H9 (cell line): ENCODE measurements at regions not wholly inside any gene's neighbourhood (a gene's known extent, or its start where the extent isn't known, plus 50 kb on each side); places are given as distances from the start of the nearest gene placed in this dataset.
"Not testable (repeated sequence)": the region's sequence is repeated elsewhere in the genome, so short reads cannot be mapped to it uniquely, and the experiment has no call there.

Experiments used
- DNase-seq: peaks from one replicate; pipeline ENCODE4 v3.0.0-alpha.2; 2017
- H2AFZ ChIP-seq: one replicate; pipeline ENCODE4 v1.6.1; 2013; ENCODE audit warnings: mild to moderate bottlenecking, low read length, control low read depth, moderate library complexity
- H2AK5ac ChIP-seq: 2 replicates; pipeline ENCODE4 v1.6.1; 2013; ENCODE audit warnings: low read length, control low read depth, mixed read lengths; ENCODE audit not compliant: insufficient read length
- H2BK120ac ChIP-seq: one replicate; pipeline ENCODE4 v1.6.1; 2013; ENCODE audit warnings: low read depth, mild to moderate bottlenecking, low read length, control low read depth, inconsistent platforms; ENCODE audit not compliant: poor library complexity, severe bottlenecking
- H2BK12ac ChIP-seq: 2 replicates; pipeline ENCODE4 v1.6.1; 2013; ENCODE audit warnings: low read length, control low read depth, mixed read lengths, low read depth; ENCODE audit not compliant: insufficient read length
- H2BK15ac ChIP-seq: 2 replicates; pipeline ENCODE4 v1.6.1; 2013; ENCODE audit warnings: low read depth, low read length, control low read depth
- H2BK20ac ChIP-seq: one replicate; pipeline ENCODE4 v1.6.1; 2013; ENCODE audit warnings: low read depth, mild to moderate bottlenecking, low read length, control low read depth, inconsistent platforms; ENCODE audit not compliant: poor library complexity, severe bottlenecking
- H2BK5ac ChIP-seq: 2 replicates; pipeline ENCODE4 v1.6.1; 2013; ENCODE audit warnings: low read length, control low read depth, mixed read lengths; ENCODE audit not compliant: insufficient read length
- H3K14ac ChIP-seq: 2 replicates; pipeline ENCODE4 v1.6.1; 2013; ENCODE audit warnings: low read length, control low read depth; ENCODE audit not compliant: insufficient read depth
- H3K18ac ChIP-seq: 2 replicates; pipeline ENCODE4 v1.6.1; 2013; ENCODE audit warnings: low read depth, mild to moderate bottlenecking, mixed read lengths, low read length, control low read depth; ENCODE audit not compliant: insufficient read length
- H3K23ac ChIP-seq: 2 replicates; pipeline ENCODE4 v1.6.1; 2013; ENCODE audit warnings: low read length, control low read depth, mixed read lengths, low read depth; ENCODE audit not compliant: insufficient read length
- H3K23me2 ChIP-seq: 2 replicates; pipeline ENCODE4 v1.6.1; 2013; ENCODE audit warnings: low read depth, mild to moderate bottlenecking, mixed read lengths, low read length, control low read depth; ENCODE audit not compliant: insufficient read length, poor library complexity, severe bottlenecking
- H3K27ac ChIP-seq: 2 replicates; pipeline ENCODE4 v1.5.1; 2013; ENCODE audit warnings: low read length, control low read depth, mixed read lengths, low read depth; ENCODE audit not compliant: insufficient read length
- H3K27me3 ChIP-seq: 2 replicates; pipeline ENCODE4 v1.6.1; 2013; ENCODE audit warnings: low read length, control low read depth, inconsistent platforms; ENCODE audit not compliant: insufficient read depth
- H3K4ac ChIP-seq: 2 replicates; pipeline ENCODE4 v1.6.1; 2013; ENCODE audit warnings: low read depth, mild to moderate bottlenecking, control low read depth, inconsistent platforms, low read length, moderate library complexity
- H3K4me1 ChIP-seq: 2 replicates; pipeline ENCODE4 v1.6.1; 2013; ENCODE audit warnings: low read length, control low read depth, inconsistent platforms; ENCODE audit not compliant: insufficient read depth
- H3K4me2 ChIP-seq: 2 replicates; pipeline ENCODE4 v1.6.1; 2013; ENCODE audit warnings: low read length, control low read depth, mixed read lengths; ENCODE audit not compliant: insufficient read length, insufficient read depth
- H3K56ac ChIP-seq: 2 replicates; pipeline ENCODE4 v1.6.1; 2013; ENCODE audit warnings: low read depth, mild to moderate bottlenecking, mixed read lengths, low read length, control low read depth; ENCODE audit not compliant: insufficient read length
- H3K79me1 ChIP-seq: 2 replicates; pipeline ENCODE4 v1.6.1; 2013; ENCODE audit warnings: low read depth, mild to moderate bottlenecking, moderate library complexity, low read length, control low read depth, inconsistent platforms; ENCODE audit not compliant: insufficient read depth, poor library complexity, severe bottlenecking
- H3K79me2 ChIP-seq: 2 replicates; pipeline ENCODE4 v1.6.1; 2013; ENCODE audit warnings: low read length, control low read depth, inconsistent platforms; ENCODE audit not compliant: insufficient read depth
- H3K9ac ChIP-seq: 2 replicates; pipeline ENCODE4 v1.6.1; 2013; ENCODE audit warnings: low read length, control low read depth, mixed read lengths; ENCODE audit not compliant: insufficient read length; ENCODE audit errors: extremely low read depth
- H3K9me3 ChIP-seq: one replicate; pipeline ENCODE4 v1.6.1; 2013; ENCODE audit warnings: low read depth, low read length, inconsistent platforms; ENCODE audit not compliant: control insufficient read depth
- H3T11ph ChIP-seq: one replicate; pipeline ENCODE4 v1.6.1; 2013; ENCODE audit warnings: mild to moderate bottlenecking, low read length, control low read depth, inconsistent platforms
- H4K20me1 ChIP-seq: one replicate; pipeline ENCODE4 v1.6.1; 2013; ENCODE audit not compliant: control insufficient read depth, insufficient read length, insufficient read depth
- H4K5ac ChIP-seq: 2 replicates; pipeline ENCODE4 v1.6.1; 2013; ENCODE audit warnings: low read depth, mild to moderate bottlenecking, mixed read lengths, low read length, control low read depth; ENCODE audit not compliant: insufficient read length
- H4K8ac ChIP-seq: replicated peaks from 2 replicates; pipeline ENCODE4 v1.6.1; 2013; ENCODE audit warnings: low read length, control low read depth, mixed read lengths, low read depth; ENCODE audit not compliant: insufficient read length
- H4K91ac ChIP-seq: 2 replicates; pipeline ENCODE4 v1.6.1; 2013; ENCODE audit warnings: low read depth, mild to moderate bottlenecking, moderate library complexity, mixed read lengths, low read length, control low read depth; ENCODE audit not compliant: insufficient read length
- H3K27ac Mint-ChIP-seq, 3 experiments: 2 replicates in 2 of 3; 3 replicates in 1 of 3; pipeline ENCODE4 v1.8.0; 2020 to 2021; ENCODE audit warnings: mixed read lengths in 3 of 3, mild to moderate bottlenecking in 1 of 3, moderate library complexity in 1 of 3
- H3K27me3 Mint-ChIP-seq: 2 replicates; pipeline ENCODE4 v1.8.0; 2021; ENCODE audit warnings: low read depth, mild to moderate bottlenecking, moderate library complexity, mixed read lengths
- H3K36me3 Mint-ChIP-seq, 3 experiments: 2 replicates in 2 of 3; 3 replicates in 1 of 3; pipeline ENCODE4 v1.8.0; 2020 to 2021; ENCODE audit warnings: low read depth in 3 of 3, mixed read lengths in 3 of 3; ENCODE audit not compliant: insufficient read depth in 1 of 3
- H3K4me1 Mint-ChIP-seq, 2 experiments: 2 replicates each; pipeline ENCODE4 v1.8.0; 2020; ENCODE audit warnings: mixed read lengths in 2 of 2
- H3K4me3 Mint-ChIP-seq, 2 experiments: 2 replicates in 1 of 2; 3 replicates in 1 of 2; pipeline ENCODE4 v1.8.0; 2020 to 2021; ENCODE audit warnings: mild to moderate bottlenecking in 2 of 2, mixed read lengths in 2 of 2, moderate library complexity in 1 of 2
- H3K9me3 Mint-ChIP-seq, 2 experiments: 2 replicates in 1 of 2; 3 replicates in 1 of 2; pipeline ENCODE4 v1.8.0; 2020; ENCODE audit warnings: mild to moderate bottlenecking in 2 of 2, mixed read lengths in 2 of 2, moderate library complexity in 1 of 2
- CTCF ChIP-seq: fragments of 200-600 bp; sonication (generic); conservative IDR thresholded peaks from 3 replicates; pipeline ENCODE4 v1.8.0; 2021; ENCODE audit warnings: antibody characterized with exemption, mild to moderate bottlenecking
- WGBS: extraction: QIAGEN DNeasy Blood & Tissue Kit; methylation state at CpG from one replicate; pipeline ENCODE4 v1.1.7; 2013; ENCODE audit warnings: missing lambda C conversion rate, low lambda C conversion rate, mixed read lengths; ENCODE audit not compliant: insufficient read length; ENCODE audit errors: extremely low coverage; 5-methylcytosine and 5-hydroxymethylcytosine counted together

- H2BK12ac ChIP-seq, result no peak overlapping the region
- H3K18ac ChIP-seq, result no peak overlapping the region
- H3K9me3 ChIP-seq, result no peaks in the 10 kb centered on the region
- H2BK120ac ChIP-seq, result no peak overlapping the region
- no peak for DNase-seq
- Mint-ChIP-seq H3K4me3 (no peak overlapping the region), H3K27ac (no peak overlapping the region), H3K4me1 (no peaks in the 10 kb centered on the region), H3K9me3 (no peaks in the 10 kb centered on the region), H3K36me3 (no peaks in the 10 kb centered on the region), H3K27me3 (no peaks in the 10 kb centered on the region)
- no peak overlapping the region for H3K27ac ChIP-seq
- no peak overlapping the region for H2AK5ac ChIP-seq
- H2BK20ac ChIP-seq, result no peak overlapping the region
- no peaks in the 10 kb centered on the region for H3K79me1 ChIP-seq
- no peak overlapping the region for H3K56ac ChIP-seq
- H4K91ac ChIP-seq, result no peak overlapping the region
- H4K5ac ChIP-seq, result no peak overlapping the region
- no peak overlapping the region for H3K4ac ChIP-seq
- no peaks in the 10 kb centered on the region for H3K23me2 ChIP-seq
- H2AFZ ChIP-seq, result no peak overlapping the region
- H3K14ac ChIP-seq, result no peak overlapping the region
- no peak for TF ChIP-seq CTCF
- H2BK15ac ChIP-seq, result no peak overlapping the region
- no peak overlapping the region for H3K9ac ChIP-seq
- H3K4me2 ChIP-seq, result no peak overlapping the region
- H3T11ph ChIP-seq, result no peak overlapping the region
- H2BK5ac ChIP-seq, result no peak overlapping the region
- no peaks in the 10 kb centered on the region for H4K20me1 ChIP-seq
- H3K27me3 ChIP-seq, result no peaks in the 10 kb centered on the region
- H3K23ac ChIP-seq, result no peak overlapping the region
- no peaks in the 10 kb centered on the region for H3K79me2 ChIP-seq
- H4K8ac ChIP-seq, result no peak overlapping the region
- no peaks in the 10 kb centered on the region for H3K4me1 ChIP-seq
These were observed 925.6 kb upstream of the ARRDC3 start for GRCh38 chr5:92308679-92309078.

DNA sequence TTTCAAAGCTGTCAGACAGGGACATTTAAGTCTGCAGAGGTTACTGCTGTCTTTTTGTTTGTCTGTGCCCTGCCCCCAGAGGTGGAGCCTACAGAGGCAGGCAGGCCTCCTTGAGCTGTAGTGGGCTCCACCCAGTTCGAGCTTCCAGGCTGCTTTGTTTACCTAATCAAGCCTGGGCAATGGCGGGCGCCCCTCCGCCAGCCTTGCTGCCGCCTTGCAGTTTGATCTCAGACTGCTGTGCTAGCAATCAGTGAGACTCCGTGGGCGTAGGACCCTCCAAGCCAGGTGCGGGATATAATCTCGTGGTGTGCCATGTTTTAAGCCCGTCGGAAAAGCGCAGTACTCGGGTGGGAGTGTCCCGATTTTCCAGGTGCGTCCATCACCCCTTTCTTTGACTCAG, 919.2 kb upstream of the ARRDC3 start:
- not testable (repeated sequence) for H3K36me3 Mint-ChIP-seq, H2BK20ac ChIP-seq, DNase-seq, H3K23ac ChIP-seq, H4K91ac ChIP-seq, H3K27ac ChIP-seq, H3K9me3 Mint-ChIP-seq, H3K23me2 ChIP-seq, H2BK120ac ChIP-seq, H3K18ac ChIP-seq, H3K9me3 ChIP-seq, H4K20me1 ChIP-seq, H4K5ac ChIP-seq, H2BK15ac ChIP-seq, H3T11ph ChIP-seq, H3K79me2 ChIP-seq, H3K4me2 ChIP-seq, H3K27me3 ChIP-seq, H2BK12ac ChIP-seq, H3K4me1 ChIP-seq, H2AFZ ChIP-seq, H2BK5ac ChIP-seq, H2AK5ac ChIP-seq, H3K14ac ChIP-seq, H3K27ac Mint-ChIP-seq, H3K56ac ChIP-seq, H3K4me1 Mint-ChIP-seq, H3K79me1 ChIP-seq, H3K27me3 Mint-ChIP-seq, H4K8ac ChIP-seq, H3K4me3 Mint-ChIP-seq, H3K4ac ChIP-seq, H3K9ac ChIP-seq
- no CpG with 5 or more reads among the region's 15 CpGs for WGBS
